ENCODE measurements at regions not wholly inside any gene's neighbourhood (a gene's known extent, or its start where the extent isn't known, plus 50 kb on each side); places are given as distances from the start of the nearest gene placed in this dataset.

DNA sequence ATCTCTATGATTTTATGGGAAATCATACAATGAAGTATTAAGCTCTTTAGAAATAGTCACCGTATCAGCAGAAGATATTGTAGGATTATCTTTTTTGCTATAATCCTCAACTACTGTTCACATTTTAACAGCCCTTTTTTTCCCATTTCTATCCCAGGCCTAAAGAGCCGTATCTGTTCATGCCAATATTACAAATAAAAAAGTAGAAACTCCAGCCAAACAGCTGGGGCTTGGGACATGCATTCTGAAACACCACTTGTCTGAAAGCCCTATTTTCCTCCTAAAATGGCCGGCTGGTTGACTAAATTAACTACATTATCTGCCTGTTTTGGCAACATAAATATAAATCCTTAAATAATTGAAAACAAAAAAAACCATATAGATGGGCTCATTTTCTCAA, 477.8 kb downstream of the CDH2 start:
- DNase-seq (ENCODE audit: low read depth), result no peak

DNA sequence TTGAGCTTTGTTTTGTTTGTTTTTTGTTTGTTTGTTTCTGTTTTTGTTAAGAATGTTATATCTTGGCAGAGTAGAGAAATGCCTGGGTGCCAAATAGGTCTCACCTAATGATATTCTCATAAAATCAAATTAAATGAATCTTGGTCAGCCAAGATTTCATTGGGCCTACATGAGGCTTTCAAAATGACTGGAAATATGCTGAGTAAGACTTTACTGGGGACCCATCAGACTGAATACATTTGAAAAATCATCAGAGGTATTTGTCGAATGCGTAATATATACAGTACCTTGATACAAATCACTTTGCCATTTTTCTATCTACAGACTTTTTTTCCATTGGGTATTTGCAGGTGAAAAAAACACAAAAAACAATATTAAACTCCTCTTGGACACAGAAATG, 480.8 kb downstream of the CDH2 start:
- DNase-seq (ENCODE audit: low read depth), result no peak

DNA sequence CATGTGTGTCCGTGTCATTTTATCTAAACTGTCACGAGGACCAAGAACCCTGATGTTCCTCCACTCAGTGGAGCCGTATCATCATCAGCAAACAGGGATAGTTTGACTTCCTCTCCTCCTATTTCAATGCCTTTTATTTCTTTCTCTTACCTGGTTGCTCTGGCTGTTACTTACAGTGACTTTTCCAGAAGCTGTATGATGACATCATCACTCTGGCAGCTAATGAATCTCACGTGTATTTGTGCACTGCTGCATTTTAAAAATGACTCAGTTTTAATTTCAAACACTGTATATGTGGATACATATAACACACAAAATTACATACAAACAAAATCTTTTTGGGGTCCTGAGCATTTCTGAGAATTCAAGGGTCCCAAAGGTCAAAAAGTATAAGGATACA, 481.4 kb downstream of the CDH2 start:
- peak; percentile 10 for DNase-seq (ENCODE audit: low read depth)

DNA sequence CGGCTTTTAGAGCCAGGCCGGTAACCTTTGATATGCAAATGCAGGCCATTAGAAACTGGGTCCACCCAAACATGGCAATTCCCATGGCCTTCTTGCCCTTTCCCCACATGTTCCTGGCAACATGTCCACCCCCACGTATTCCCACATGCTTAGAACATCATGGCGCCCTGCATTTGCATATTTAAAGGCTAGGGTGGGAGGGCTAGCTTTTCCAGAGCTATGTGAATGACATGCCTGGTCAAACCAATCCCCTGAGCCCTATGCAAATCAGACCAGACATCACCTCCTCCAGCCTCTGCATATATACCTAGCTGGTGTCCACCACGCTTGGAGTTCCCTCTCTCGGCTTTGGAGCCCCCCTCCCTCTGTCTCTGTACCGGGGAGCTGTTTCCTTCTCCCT, 481.9 kb downstream of the CDH2 start:
- no peak for DNase-seq (ENCODE audit: low read depth)

DNA sequence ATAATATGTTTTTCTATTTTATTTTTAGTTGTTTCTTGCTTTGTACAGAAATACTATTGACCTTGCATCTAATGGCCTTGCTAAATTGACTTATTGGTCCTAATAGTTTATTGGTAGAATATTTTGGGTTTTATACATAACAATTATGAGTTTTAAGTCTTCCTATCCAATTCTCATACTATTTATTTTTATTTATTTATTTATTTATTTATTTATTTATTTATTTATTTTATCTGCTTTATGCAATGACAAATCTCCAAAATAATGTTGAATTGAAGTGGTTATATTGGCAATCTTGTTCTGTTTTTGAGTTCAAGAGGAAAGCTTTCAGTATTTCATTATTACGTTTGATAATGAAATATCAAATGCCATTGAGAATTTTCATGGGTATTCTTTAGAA, 488.3 kb downstream of the CDH2 start:
- DNase-seq (ENCODE audit: low read depth), result no peak

DNA sequence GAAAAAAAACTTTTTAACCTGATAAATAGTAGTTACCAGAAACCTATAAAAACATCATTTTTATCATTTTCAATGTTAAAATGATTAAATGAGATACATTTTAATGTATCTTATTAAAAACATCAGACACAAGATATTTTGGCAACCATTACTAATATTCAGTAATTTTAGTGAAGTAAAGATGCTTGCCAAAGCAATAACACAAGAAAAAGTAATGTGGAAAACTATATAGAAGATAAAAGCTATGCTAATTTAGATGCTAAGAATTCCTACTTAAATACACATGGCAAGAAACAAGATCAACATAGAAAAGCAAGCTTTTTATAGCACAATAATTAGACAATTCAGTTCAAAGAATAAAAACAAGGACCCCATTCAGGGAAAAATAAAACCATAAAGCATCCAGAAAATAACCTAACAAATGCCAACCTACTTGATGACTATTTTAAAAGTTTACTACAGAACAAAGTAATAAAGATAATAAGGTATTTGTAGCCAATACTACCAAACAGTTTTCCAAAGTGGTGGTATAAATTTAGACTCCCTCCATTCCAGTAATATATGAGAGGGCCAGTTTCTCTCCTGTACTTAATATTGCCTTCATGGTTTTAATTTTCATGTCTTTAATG, 489.5 kb downstream of the CDH2 start:
- DNase-seq (ENCODE audit: low read depth), result no peak

DNA sequence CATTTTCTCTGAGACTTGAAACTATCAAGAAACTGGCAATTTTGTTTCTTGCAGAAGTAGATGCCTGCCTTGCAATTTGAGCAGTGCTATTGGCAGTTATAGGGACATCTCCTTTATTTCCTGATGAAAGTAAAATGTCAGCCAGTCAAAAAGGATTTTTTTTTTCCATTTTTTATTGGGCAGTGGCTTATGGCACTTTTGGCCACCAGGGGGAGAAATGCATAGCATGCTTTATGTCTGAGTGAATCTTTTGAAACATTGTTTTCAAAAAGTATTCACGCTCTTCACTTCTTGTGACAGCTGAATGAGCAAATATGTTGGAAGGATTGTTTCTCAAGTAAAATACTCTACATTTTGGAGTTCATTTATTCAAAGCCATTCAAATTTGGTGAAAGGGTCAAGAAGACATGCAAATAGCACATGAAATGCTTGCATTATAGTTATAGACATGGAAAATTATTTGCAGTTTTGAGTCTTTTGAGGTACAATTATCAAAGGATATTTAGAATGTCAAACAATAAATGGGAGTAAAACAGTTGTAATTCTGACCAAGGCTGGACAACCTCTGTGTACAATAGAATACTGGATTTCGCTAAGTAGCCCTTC, 491.0 kb downstream of the CDH2 start:
- DNase-seq (ENCODE audit: low read depth), result peak; percentile 47

DNA sequence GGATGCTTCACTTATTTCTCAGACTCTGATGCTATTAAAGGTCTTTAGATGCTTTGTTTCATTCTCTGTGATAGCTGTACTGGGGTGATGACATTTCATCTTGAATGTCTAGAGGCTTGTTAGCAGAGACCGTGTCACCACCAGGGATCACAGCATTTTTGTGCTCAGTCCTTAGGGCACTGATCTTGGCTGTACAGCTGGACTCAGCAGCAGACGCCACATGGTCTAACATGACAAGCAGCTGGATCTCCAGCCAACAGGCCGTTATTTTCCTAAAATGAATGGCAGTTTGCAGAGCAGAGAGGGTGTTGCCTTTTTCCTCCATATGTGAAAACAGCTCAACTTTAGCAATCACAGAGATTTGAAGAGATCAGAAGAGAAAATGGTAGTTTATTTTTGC, 491.8 kb downstream of the CDH2 start:
- DNase-seq (ENCODE audit: low read depth), result no peak

DNA sequence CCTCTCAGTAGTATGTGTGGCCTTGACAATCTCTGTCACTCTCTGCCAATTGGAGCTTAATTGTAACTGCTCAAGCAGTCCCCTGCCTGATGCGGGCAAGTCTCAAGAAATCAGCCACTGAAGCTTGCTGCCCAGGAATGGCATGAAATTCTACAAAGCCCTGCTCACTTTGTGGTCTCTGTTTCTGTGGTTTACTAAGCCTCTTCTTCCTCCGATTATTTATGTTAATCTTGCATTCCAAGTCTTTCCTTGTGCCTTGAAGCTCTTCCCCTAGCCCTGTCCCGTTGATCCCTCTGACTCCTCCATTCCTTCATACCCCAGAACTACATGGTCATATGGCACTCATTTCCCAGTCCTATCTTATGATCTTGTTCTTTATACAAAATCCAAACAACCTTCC, 489.3 kb upstream of the CHST9 start:
- DNase-seq (ENCODE audit: low read depth), result peak; percentile 1

DNA sequence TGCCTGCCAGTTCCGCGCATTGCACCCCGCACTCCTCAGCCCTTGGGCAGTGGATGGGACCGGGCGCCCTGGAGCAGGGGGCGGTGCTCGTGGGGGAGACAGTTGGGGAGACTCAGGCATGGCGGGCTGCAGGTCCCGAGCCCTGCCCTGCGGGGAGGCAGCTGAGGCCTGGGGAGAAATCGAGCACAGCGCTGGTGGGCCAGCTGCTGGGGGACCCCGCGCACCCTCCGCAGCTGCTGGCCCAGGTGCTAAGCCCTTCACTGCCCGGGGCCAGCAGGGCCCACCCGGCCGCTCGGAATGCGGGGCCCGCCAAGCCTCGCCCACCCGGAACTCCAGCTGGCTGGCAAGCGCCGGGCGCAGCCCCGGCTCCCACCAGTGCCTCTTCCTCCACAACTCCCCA, 488.8 kb upstream of the CHST9 start:
- DNase-seq (ENCODE audit: low read depth), result no peak

DNA sequence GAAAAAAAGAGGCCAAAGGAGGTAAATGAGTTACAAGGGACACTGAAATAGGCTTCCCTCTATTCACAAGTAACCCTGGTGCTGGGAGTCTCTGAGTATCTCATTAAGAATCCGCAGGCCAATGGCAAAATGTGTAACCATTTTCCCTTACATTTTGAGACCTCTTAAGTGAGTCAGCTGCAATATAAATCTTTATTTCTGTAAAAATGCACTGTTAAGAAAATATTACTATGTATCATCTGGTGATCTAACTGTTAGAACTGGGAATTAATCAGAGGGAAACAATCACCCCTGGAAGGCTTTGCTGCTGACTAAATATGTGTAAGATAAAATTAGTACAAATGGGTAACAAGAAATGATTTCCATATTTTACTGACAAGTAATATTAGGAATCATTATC, 483.1 kb upstream of the CHST9 start:
- DNase-seq (ENCODE audit: low read depth), result no peak

DNA sequence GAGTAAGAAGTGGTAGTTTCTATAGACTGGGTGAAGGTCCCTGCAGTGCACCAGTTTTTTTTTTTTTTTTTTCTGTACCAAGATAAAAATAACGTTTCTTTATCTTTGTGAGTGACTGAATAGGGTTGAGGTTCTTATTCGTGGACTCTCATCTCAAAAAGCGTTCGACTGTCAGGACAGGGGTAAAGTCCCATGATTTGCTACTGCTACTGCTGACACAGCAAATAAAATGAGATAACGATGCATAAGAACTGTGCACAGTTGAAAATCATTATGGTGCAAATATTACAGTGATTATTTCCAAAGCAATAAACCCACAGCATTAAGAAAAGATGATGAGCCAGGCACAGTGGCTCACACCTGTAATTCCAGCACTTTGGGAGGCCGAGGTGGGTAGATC, 482.0 kb upstream of the CHST9 start:
- DNase-seq (ENCODE audit: low read depth), result no peak

DNA sequence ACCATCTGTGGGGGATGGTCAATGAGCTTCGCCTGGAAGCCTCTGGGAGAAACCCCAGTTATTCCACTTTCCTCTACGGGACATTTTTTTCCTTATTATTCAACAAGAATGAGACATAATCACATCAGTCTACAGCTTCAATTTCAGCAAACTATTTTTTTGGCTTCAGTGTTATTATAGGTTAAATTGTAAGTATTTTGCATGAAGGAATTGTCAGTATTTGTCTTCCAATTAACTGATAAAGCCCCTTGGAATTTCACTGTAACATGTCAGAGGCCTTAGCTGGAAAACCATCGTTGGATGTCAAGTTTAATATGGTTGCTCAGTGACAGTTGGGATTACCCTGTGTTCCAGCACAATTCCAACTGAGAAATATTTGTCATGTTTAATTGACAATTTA, 480.9 kb upstream of the CHST9 start:
- DNase-seq (ENCODE audit: low read depth), result no peak

DNA sequence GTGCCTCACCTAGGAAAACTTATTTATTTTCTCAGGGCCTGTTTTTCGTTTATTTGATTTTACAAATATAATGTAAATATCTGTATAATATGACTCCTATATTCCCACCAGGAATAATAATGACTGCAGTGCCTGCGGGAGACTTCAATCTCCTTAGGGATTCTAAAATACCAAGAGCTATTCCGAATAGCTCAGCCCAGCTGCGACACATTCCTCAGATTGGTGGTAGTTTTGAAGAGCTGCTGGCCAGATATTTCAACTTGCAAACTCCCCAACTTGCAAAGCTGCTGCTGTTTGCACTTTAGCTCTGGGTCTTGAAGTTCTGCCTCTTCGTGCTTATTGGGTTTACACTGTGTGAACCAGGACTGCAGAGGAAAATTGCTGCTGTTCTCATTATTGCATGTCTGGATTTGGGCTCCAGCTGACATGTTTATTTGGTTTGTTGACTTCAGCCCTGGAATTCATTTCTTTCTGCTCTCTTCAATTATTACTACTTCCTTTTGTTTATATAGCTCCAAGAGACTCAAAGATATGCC, 480.2 kb upstream of the CHST9 start:
- DNase-seq (ENCODE audit: low read depth), result no peak

DNA sequence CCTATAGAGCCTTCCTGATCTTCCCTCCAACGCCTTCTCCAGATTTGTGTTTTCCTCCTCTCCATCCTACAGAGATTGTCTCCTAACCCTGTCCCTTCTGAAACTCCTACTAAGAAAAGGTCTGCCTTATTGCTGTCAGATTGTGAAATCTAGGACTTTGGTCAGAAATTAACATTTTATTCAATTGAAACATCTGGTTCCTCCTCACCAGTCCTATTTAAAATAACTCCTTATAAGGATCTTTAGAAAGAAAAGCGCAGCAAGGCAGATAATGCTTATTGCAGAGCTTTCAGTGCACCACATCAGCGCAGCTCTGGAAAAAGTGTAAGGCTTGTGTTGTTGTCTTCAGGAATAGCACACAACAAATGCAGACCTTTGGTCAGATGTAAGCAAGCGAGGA, 477.8 kb upstream of the CHST9 start:
- DNase-seq (ENCODE audit: low read depth), result no peak

DNA sequence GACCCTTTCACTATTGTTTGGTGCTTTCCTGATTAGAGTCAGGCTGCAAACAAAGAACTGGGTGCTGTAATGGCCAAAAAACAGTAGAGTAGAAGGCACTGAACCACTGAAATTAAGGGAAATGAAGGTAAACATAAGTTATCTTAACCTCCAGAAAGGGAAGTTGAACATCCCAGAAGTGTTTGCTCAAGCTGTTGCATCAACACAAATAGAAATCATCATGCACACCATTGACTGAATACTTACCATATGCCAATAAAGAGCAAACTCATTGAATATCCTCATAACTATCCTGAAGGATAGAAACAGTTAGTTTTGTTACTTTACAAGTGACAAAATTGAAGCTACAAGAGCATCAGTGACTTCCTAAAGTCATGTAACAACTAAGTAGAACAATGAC, 477.4 kb upstream of the CHST9 start:
- no peak for DNase-seq (ENCODE audit: low read depth)

DNA sequence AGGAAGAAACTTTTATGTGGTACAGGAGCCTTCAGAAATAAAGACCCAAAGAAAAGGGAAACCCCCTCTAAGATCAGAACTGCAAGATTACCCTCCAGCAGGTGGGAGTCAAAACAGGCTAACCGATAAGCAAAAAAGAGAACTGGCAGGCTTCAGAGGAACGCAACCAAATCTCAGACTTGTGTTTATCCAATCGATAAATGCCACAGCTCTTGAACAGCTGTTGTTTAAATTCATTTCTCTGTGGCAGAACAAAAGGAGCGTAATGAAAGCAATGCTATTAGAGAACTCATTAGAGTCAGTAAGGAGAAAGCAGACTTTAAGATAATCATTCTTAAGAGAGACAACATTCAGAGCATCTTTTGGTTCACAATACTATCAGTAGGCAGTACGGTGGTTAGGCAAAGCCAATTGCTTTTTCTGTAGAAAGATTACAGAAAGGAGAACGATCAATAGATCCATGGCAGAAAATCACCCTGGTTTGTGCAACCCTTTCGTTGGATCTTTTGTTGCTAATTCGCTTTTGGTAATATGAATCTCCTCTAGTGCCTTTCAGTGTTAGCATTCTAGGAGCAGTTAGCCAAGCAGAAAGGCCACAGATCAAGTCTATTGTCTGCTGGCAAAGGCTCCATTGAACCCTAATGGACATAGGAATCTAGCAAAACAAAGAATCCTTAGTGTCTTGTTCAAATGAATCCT, 476.4 kb upstream of the CHST9 start:
- DNase-seq (ENCODE audit: low read depth), result no peak

DNA sequence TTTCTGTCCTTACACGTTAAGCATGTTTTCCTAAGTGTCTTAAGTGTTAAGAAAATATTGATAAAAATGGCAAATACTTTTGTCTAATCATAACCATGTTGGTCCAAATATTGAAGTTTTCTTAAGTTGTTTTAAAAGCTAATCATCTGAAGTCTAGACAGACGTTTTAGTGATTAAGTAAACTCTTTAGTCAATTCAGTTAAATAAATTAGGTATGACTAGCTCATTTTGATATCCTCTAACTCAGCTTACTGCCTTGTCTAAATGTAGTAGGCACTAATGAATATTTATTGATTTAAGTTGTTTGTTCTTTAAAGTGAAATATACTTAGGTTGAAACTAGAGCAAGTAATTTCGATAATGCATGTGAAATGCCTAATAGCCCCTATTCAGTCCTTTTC, 471.8 kb upstream of the CHST9 start:
- DNase-seq (ENCODE audit: low read depth), result no peak

DNA sequence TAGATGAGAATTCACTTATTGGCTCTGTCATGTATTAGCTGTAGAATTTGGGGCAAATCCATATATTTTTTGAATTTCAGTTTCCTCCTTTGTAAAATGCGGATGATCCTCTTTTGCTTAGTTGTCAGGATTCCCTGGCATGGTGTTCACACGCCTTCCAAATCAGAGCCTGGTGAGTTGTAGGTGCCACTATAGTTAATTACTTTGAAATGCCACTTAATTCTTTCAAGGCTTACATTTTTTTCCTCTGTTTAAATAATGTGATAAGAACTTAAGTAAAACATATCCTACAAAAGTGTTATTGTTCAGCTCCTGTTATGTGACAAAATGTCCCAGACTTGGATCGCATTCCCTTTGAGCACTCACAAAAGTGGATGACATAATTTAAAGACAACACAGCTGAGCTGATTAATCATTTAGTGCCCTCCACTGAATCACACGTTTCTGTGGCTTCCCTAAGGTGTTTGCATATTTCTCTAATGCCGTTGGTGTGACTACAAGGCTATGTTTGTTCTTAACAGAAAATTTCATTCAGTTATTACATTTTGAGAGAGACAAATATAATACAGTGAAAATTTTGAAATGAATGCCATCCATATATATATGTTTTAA, 471.2 kb upstream of the CHST9 start:
- DNase-seq (ENCODE audit: low read depth), result peak; percentile 65

DNA sequence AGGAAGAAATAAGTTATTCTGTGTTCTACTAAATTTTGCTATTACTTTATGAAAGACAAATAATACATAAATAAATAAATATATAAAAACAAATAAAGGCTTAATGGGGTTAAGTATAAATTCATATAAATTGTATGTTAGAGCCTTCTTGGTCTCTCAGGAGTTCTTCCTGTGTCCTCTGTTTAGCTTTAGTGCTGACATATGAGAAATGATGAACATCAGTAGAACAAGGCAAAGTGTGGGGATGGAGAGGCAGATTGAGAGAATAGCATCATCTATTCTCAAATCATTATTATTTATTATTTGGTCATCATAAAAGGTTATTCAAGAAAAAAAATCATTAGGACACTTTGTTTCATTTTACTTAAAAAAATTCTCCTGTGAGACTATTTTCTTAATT, 468.1 kb upstream of the CHST9 start:
- no peak for DNase-seq (ENCODE audit: low read depth)

DNA sequence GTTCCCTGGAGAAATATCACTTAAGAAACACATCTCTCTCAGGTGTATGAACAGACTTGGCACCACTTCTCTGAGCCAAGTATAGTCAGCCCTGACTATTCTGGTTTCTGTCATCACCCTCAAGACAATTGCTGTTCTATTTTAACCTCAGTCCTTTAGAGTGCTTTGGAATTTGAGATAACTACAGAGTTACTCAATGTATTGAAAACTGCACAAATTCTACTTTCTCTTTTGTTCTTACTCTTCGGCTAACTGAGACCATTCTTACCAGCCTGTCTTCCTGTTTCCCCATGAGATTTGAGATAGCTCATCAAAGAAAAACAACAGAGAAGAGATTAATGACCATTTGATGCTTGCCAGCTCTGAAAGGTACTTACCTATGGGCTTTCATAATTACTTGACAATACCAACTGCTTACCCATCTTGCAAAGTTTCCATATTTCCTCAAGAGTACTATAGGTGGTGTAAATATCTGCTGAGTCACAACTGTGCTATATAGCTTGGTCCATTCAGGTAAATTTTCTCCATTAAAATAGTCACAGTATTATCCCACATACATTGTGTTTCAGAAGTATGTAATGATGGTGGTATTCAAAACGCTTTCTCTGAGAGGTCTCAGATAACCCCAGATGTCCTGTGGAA, 467.5 kb upstream of the CHST9 start:
- DNase-seq (ENCODE audit: low read depth), result no peak

DNA sequence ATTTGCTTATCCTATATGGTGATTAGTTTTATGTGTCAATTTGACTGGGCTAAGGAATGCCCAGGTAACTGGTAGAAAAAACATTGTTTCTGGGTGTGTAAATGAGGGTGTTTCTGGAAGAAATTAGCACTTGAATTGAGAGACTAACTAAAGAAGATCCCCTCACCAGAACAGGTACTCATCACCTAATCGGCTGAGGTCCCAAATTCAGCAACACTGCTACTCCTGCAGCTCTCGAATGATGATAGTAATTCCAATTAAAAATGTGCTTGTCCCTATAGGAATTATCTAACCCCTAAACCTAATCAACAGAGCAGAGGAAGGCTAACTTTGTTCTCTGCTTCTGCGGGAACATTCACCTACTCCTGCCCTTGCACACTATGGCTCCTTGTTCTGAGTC, 464.5 kb upstream of the CHST9 start:
- DNase-seq (ENCODE audit: low read depth), result no peak

All from HT1080 (cell line).